ENCODE measurements at regions not wholly inside any gene's neighbourhood (a gene's known extent, or its start where the extent isn't known, plus 50 kb on each side); places are given as distances from the start of the nearest gene placed in this dataset.

DNA sequence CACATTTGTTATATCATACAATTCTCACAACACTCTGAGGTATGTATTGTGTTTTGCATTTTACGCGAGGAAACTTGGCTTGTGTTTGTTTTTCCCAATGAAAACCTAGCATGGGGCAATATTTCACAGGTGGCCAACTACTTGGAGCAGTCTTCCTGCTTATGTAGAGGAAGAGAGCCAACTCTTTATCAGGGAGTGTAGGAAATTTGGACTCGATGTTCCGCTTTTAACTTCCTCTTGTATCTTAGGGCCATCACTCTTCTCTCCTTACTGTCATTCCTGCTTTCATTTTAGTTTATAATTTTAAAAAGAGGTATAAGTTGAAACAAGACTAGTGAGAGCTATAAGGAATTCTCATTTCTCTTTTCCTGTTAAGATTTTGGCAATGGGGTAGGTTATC lies 107.7 kb upstream of the RPS6KA3 start:
- no peak for TF ChIP-seq FOXP2 (optimal IDR thresholded peaks at IDR 0.05; ENCODE audit: control extremely low read depth, extremely low read length, insufficient read depth)
- TF ChIP-seq EZH2 (IDR thresholded peaks at IDR 0.05), result no peak
- TF ChIP-seq POLR2AphosphoS5 (IDR thresholded peaks at IDR 0.05; ENCODE audit: borderline replicate concordance, low read depth, low read length), result no peak
- no peak overlapping the region for H3K4me3 ChIP-seq
- no peak overlapping the region for H3K9ac ChIP-seq (ENCODE audit: insufficient read length)
- no peak overlapping the region for H3K27ac ChIP-seq
- DNase-seq (ENCODE audit: low read depth, low spot score), result no peak
- no peaks in the 10 kb centered on the region for H3K9me3 ChIP-seq (ENCODE audit: low read depth, low read length)
- no peaks in the 10 kb centered on the region for H3K36me3 ChIP-seq (ENCODE audit: insufficient read depth, low read length)

DNA sequence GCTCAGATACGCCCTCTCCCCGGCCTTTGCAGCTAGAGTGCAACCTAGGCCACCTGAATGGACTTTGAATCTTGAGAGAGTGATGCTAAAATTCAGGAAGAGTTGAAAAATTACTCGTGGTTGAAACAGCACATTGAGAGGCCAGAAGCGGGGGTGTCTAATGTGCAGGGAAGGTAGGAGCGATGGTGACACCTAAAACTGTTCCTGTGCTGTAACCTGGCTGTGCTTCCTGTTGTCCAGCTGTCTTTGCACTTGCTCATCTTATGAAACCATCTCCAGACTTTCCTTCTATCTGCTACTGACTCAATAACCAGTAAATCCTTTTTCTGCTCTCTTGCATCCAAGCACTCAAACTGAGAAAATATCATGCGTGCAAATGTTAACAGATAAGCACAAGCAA lies 106.4 kb upstream of the RPS6KA3 start:
- Histone ChIP-seq H3K9ac (ENCODE audit: insufficient read length) (no peak overlapping the region), H3K36me3 (ENCODE audit: insufficient read depth, low read length) (no peaks in the 10 kb centered on the region), H3K4me3 (no peak overlapping the region), H3K9me3 (ENCODE audit: low read depth, low read length) (no peaks in the 10 kb centered on the region), H3K27ac (no peak overlapping the region)
- TF ChIP-seq FOXP2 (optimal IDR thresholded peaks at IDR 0.05; ENCODE audit: control extremely low read depth, extremely low read length, insufficient read depth) (no peak), EZH2 (IDR thresholded peaks at IDR 0.05) (no peak), POLR2AphosphoS5 (IDR thresholded peaks at IDR 0.05; ENCODE audit: borderline replicate concordance, low read depth, low read length) (no peak)
- DNase-seq (ENCODE audit: low read depth, low spot score), result no peak

DNA sequence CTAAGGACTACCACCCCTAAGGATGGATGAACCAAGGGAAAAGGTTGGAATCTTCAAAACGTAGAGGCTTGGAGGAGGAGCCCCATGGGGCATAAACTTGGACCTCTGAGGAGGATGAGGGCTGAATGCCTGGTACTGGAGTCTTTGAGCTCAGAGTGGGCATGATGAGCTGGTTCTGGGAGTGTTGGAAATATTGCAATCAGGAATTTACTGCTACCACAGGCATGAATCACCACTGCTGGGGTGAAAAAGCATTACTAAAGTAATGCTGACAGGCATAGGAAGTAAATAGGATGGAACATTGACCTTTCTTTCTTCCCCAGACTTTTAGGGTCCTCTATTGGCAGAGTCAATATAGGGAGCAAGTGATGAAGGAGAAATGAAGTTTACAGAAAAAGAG lies 105.8 kb upstream of the RPS6KA3 start:
- Histone ChIP-seq H3K36me3 (ENCODE audit: insufficient read depth, low read length) (no peaks in the 10 kb centered on the region), H3K9me3 (ENCODE audit: low read depth, low read length) (no peaks in the 10 kb centered on the region), H3K27ac (no peak overlapping the region), H3K9ac (ENCODE audit: insufficient read length) (no peak overlapping the region), H3K4me3 (no peak overlapping the region)
- no peak for DNase-seq (ENCODE audit: low read depth, low spot score)
- no peak for TF ChIP-seq FOXP2 (optimal IDR thresholded peaks at IDR 0.05; ENCODE audit: control extremely low read depth, extremely low read length, insufficient read depth)
- TF ChIP-seq POLR2AphosphoS5 (IDR thresholded peaks at IDR 0.05; ENCODE audit: borderline replicate concordance, low read depth, low read length), result no peak
- no peak for TF ChIP-seq EZH2 (IDR thresholded peaks at IDR 0.05)

DNA sequence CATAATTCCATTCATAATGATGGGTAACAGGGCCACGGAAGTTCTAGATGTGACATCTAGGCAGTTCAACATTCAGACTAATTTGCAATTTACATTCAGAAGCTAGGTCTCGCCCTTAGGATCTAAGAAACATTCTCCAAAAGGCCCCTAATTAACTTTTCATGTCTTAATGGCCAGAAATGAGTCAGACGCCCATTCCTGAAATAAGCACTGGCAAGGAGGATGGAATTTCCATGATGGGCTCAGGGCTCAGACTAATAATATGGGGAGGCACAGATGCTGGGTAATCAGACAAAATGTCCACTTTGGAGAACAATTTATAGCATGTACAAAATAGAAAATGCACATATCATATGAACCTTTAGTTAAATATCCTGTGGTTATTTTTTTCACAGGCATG lies 102.8 kb upstream of the RPS6KA3 start:
- Histone ChIP-seq H3K9ac (ENCODE audit: insufficient read length) (no peak overlapping the region), H3K4me3 (no peak overlapping the region), H3K27ac (no peak overlapping the region), H3K9me3 (ENCODE audit: low read depth, low read length) (no peaks in the 10 kb centered on the region), H3K36me3 (ENCODE audit: insufficient read depth, low read length) (no peaks in the 10 kb centered on the region)
- DNase-seq (ENCODE audit: low read depth, low spot score), result no peak
- TF ChIP-seq FOXP2 (optimal IDR thresholded peaks at IDR 0.05; ENCODE audit: control extremely low read depth, extremely low read length, insufficient read depth), result no peak
- no peak for TF ChIP-seq POLR2AphosphoS5 (IDR thresholded peaks at IDR 0.05; ENCODE audit: borderline replicate concordance, low read depth, low read length)
- TF ChIP-seq EZH2 (IDR thresholded peaks at IDR 0.05), result no peak

DNA sequence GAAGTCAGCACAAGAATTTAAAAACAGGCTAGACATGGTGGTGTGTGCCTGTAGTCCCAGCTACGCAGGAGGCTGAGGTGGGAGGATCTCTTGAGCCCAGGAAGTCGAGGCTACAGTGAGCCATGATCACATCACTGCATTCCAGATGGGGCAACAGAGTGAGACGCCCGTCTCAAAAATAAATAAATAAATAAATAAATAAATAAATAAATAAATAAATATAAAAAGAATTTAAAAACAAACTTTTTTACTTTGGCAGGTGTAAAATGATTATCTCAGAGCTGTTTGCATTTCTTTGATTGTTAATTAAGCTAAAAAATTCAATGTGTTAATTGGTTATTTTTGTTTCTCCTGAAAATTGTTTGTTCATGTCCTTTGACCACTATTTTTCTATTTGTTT lies 97.5 kb upstream of the RPS6KA3 start:
- Histone ChIP-seq H3K36me3 (ENCODE audit: insufficient read depth, low read length) (no peaks in the 10 kb centered on the region), H3K4me3 (no peak overlapping the region), H3K9me3 (ENCODE audit: low read depth, low read length) (no peaks in the 10 kb centered on the region), H3K9ac (ENCODE audit: insufficient read length) (no peak overlapping the region), H3K27ac (no peak overlapping the region)
- DNase-seq (ENCODE audit: low read depth, low spot score), result no peak
- TF ChIP-seq FOXP2 (optimal IDR thresholded peaks at IDR 0.05; ENCODE audit: control extremely low read depth, extremely low read length, insufficient read depth), result no peak
- no peak for TF ChIP-seq EZH2 (IDR thresholded peaks at IDR 0.05)
- no peak for TF ChIP-seq POLR2AphosphoS5 (IDR thresholded peaks at IDR 0.05; ENCODE audit: borderline replicate concordance, low read depth, low read length)

DNA sequence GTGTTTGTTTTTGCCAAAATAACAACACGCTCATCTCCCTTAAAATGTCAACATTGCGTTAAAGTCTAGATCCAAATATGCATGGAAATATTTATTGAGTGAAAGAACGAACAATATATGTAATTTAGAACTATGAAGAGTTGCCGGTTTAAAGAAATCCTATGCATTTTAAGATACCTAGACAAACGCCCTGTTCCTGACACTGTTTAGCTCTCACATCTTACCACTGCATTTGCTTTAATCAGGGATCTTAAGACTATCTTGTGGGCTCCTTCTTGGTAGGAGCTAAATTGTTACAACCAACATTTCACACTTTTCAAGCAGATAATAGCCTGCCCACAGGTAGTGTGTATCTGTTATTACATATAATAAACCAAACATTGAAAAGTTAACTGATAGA lies 96.6 kb upstream of the RPS6KA3 start:
- H3K4me3 ChIP-seq, result no peak overlapping the region
- TF ChIP-seq FOXP2 (optimal IDR thresholded peaks at IDR 0.05; ENCODE audit: control extremely low read depth, extremely low read length, insufficient read depth) (no peak), EZH2 (IDR thresholded peaks at IDR 0.05) (no peak), POLR2AphosphoS5 (IDR thresholded peaks at IDR 0.05; ENCODE audit: borderline replicate concordance, low read depth, low read length) (no peak)
- no peaks in the 10 kb centered on the region for H3K36me3 ChIP-seq (ENCODE audit: insufficient read depth, low read length)
- DNase-seq (ENCODE audit: low read depth, low spot score), result no peak
- H3K27ac ChIP-seq, result 0 out of 2 replicates have a peak overlapping the region, but pooled peaks have one; percentile 35
- no peaks in the 10 kb centered on the region for H3K9me3 ChIP-seq (ENCODE audit: low read depth, low read length)
- no peak overlapping the region for H3K9ac ChIP-seq (ENCODE audit: insufficient read length)

DNA sequence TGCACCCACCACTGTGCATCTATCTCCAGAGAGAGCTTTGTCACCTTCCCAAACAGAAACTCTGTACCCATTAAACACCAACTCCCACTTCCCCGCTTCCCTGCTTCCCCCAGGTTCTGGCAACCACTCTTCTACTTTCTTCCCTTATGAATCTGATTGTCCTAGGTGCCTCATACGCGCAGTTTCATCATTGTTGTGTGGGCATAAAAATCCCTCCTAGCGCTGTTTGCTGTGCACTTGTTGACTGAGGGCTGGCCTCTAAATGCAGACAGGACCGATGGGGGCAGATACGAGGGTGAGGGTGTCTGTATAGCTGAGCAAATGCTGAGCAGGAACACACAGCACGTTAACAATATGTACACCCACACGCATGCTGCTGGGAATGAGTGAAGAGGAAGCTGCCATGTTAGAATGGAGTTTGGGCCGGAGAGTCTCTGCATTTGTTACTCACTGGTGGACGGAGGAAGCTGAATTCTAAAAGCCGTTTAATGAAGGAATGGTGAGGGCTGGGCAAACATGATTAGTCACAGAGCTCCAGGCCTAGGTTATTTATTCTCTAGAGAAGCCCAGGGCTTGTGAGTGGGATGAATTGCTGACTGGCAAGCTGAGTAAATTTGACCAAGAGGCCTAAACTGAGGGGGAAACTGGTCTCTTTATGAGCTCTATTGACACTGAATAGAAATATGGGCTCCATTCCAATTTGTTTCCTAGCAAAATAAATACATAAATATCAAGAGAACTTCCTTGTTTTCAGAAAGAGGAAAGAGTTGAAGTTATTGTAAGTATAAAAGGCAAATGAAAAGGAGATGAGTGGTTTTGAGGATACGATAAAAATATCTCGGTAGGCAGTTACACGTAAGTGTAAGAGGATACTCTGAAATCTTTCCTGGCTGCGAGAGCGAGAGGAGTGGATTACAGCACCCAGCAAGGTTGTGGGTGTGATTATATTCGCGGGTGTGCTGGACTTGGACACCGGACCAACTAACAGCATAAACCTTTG lies 95.9 kb upstream of the RPS6KA3 start:
- Histone ChIP-seq H3K9ac (ENCODE audit: insufficient read length) (no peak overlapping the region), H3K27ac (peak overlapping the region; percentile 35; the same call in 1 of the 2 replicates), H3K36me3 (ENCODE audit: insufficient read depth, low read length) (no peaks in the 10 kb centered on the region), H3K4me3 (no peak overlapping the region), H3K9me3 (ENCODE audit: low read depth, low read length) (no peaks in the 10 kb centered on the region)
- DNase-seq (ENCODE audit: low read depth, low spot score), result no peak
- TF ChIP-seq EZH2 (IDR thresholded peaks at IDR 0.05) (no peak), POLR2AphosphoS5 (IDR thresholded peaks at IDR 0.05; ENCODE audit: borderline replicate concordance, low read depth, low read length) (no peak), FOXP2 (optimal IDR thresholded peaks at IDR 0.05; ENCODE audit: control extremely low read depth, extremely low read length, insufficient read depth) (no peak)

DNA sequence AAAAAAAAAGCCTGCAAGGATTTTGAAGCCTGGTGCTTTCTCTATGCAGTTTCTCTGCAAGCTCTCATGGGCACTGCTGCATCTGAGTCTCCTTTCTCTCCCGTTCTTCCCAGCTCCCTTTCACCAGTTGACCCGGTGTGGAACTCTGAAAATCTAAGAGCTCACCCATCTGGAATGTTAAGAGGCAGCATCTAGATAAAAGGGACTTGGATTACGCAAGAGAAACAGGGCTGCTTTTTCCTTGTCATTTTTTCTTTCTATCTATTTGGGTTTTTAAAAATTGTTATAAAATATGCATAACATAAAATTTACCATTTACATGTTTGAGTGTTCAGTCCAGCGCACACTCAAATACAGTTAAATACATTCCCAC lies 95.2 kb upstream of the RPS6KA3 start:
- no peaks in the 10 kb centered on the region for H3K9me3 ChIP-seq (ENCODE audit: low read depth, low read length)
- peak; percentile 20 for DNase-seq (ENCODE audit: low read depth, low spot score)
- peak overlapping the region; percentile 33 for H3K4me3 ChIP-seq
- no peak for TF ChIP-seq FOXP2 (optimal IDR thresholded peaks at IDR 0.05; ENCODE audit: control extremely low read depth, extremely low read length, insufficient read depth)
- TF ChIP-seq POLR2AphosphoS5 (IDR thresholded peaks at IDR 0.05; ENCODE audit: borderline replicate concordance, low read depth, low read length), result no peak
- TF ChIP-seq EZH2 (IDR thresholded peaks at IDR 0.05), result no peak
- peak overlapping the region; percentile 35; the same call in 1 of the 2 replicates for H3K27ac ChIP-seq
- H3K9ac ChIP-seq (ENCODE audit: insufficient read length), result no peak overlapping the region
- H3K36me3 ChIP-seq (ENCODE audit: insufficient read depth, low read length), result no peaks in the 10 kb centered on the region

All from SK-N-MC (cell line).